ENCODE measurements at regions not wholly inside any gene's neighbourhood (a gene's known extent, or its start where the extent isn't known, plus 50 kb on each side); places are given as distances from the start of the nearest gene placed in this dataset.

- no peak overlapping the region for H3K27ac ChIP-seq
- 65 to 89% (median 81%) methylated on average over 1 of the region's 1 CpG for WGBS, 5 donors
- intact Hi-C loops (cut with DNase I; ENCODE audit: low total_unique reads): no loop called here
Observed at GRCh38 chr5:124261848-124262247, 484.6 kb downstream of the ZNF608 start.

GRCh38 chr5:124260921-124261515 lies 485.4 kb downstream of the ZNF608 start:
- Histone ChIP-seq H3K27me3 (replicated peaks in 1 of 7) (no peaks in the 10 kb centered on the region), H3K4me1 (no peaks in the 10 kb centered on the region), H3K36me3 (no peaks in the 10 kb centered on the region), H3K9me3 (peaks cover 0 to 15% (median 7%) of the 10 kb centered on the region in 8 donors), H3K27ac (no peak overlapping the region), H3K4me3 (no peak overlapping the region)
- TF ChIP-seq POLR2AphosphoS5 (IDR thresholded peaks at IDR 0.05) (no peak), CTCF (IDR thresholded peaks at IDR 0.05 in 8 of 11, conservative IDR thresholded peaks at IDR 0.05 in 3 of 11) (no peak), POLR2A (IDR thresholded peaks at IDR 0.05) (no peak)
- 80 to 93% (median 85%) methylated on average over 10 of the region's 10 CpGs for WGBS, 5 donors
- DNase-seq: no peak
- intact Hi-C loops (cut with DNase I; ENCODE audit: low total_unique reads): no loop called here

More at GRCh38 chr5:124261848-124262247, 484.6 kb downstream of the ZNF608 start:
- Histone ChIP-seq H3K36me3 (no peaks in the 10 kb centered on the region), H3K9me3 (peaks cover 0 to 7% (median under 1%) of the 10 kb centered on the region in 8 donors), H3K4me3 (no peak overlapping the region), H3K4me1 (no peaks in the 10 kb centered on the region), H3K27me3 (replicated peaks in 1 of 7) (no peaks in the 10 kb centered on the region)
- TF ChIP-seq POLR2A (IDR thresholded peaks at IDR 0.05) (no peak), POLR2AphosphoS5 (IDR thresholded peaks at IDR 0.05) (no peak), CTCF (IDR thresholded peaks at IDR 0.05 in 8 of 11, conservative IDR thresholded peaks at IDR 0.05 in 3 of 11) (no peak)
- no peak for DNase-seq

GRCh38 chr5:124259017-124259416 lies 487.4 kb downstream of the ZNF608 start:
- 82 to 96% (median 88%) methylated on average over 4 of the region's 4 CpGs for WGBS, 5 donors
- no peaks in the 10 kb centered on the region for H3K27me3 ChIP-seq (replicated peaks in 1 of 7)
- H3K27ac ChIP-seq: no peak overlapping the region
- no peaks in the 10 kb centered on the region for H3K36me3 ChIP-seq
- TF ChIP-seq CTCF (IDR thresholded peaks at IDR 0.05 in 8 of 11, conservative IDR thresholded peaks at IDR 0.05 in 3 of 11): no peak
- TF ChIP-seq POLR2AphosphoS5 (IDR thresholded peaks at IDR 0.05): no peak
- no peak for TF ChIP-seq POLR2A (IDR thresholded peaks at IDR 0.05)
- intact Hi-C loops (cut with DNase I; ENCODE audit: low total_unique reads): no loop called here
- no peak for DNase-seq
- peaks cover 0 to 25% (median 19%) of the 10 kb centered on the region in 8 donors for H3K9me3 ChIP-seq
- no peak overlapping the region for H3K4me3 ChIP-seq
- H3K4me1 ChIP-seq: no peaks in the 10 kb centered on the region

GRCh38 chr5:124257048-124257447 lies 489.4 kb downstream of the ZNF608 start:
- Histone ChIP-seq H3K36me3 (no peaks in the 10 kb centered on the region), H3K27ac (no peak overlapping the region), H3K4me1 (no peaks in the 10 kb centered on the region), H3K9me3 (peaks cover 0 to 25% (median 19%) of the 10 kb centered on the region in 8 donors), H3K4me3 (no peak overlapping the region), H3K27me3 (replicated peaks in 1 of 7) (no peaks in the 10 kb centered on the region)
- intact Hi-C loops (cut with DNase I; ENCODE audit: low total_unique reads): no loop called here
- TF ChIP-seq POLR2A (IDR thresholded peaks at IDR 0.05): no peak
- TF ChIP-seq POLR2AphosphoS5 (IDR thresholded peaks at IDR 0.05): no peak
- TF ChIP-seq CTCF (IDR thresholded peaks at IDR 0.05 in 8 of 11, conservative IDR thresholded peaks at IDR 0.05 in 3 of 11): no peak
- WGBS, 5 donors: 86 to 96% (median 93%) methylated on average over 8 of the region's 8 CpGs
- no peak for DNase-seq

Measured in spleen (tissue), 11 donors.